SK-N-SH treated with all-trans-retinoic acid at 6 μM for 48 hours (cell line): ENCODE measurements at regions not wholly inside any gene's neighbourhood (a gene's known extent, or its start where the extent isn't known, plus 50 kb on each side); places are given as distances from the start of the nearest gene placed in this dataset.

Experiments
- ATAC-seq: fragments of 200-7000 bp; cut with Tn5 transposase; 3 replicates; pipeline ENCODE4 v1.9.1; 2020; ENCODE audit warnings: mild to moderate bottlenecking, moderate library complexity
- BACH2 ChIP-seq: fragments of 250-450 bp; sonication (Bioruptor Pico); IDR thresholded peaks from 2 replicates; pipeline ENCODE4 v1.9.0; 2021; ENCODE audit warnings: mild to moderate bottlenecking, borderline replicate concordance
- CREB5 ChIP-seq: fragments of 250-450 bp; sonication (Bioruptor Pico); IDR thresholded peaks from 2 replicates; pipeline ENCODE4 v1.5.1; 2020; ENCODE audit warnings: low read depth, mild to moderate bottlenecking, moderate library complexity
- CSRNP3 ChIP-seq: fragments of 250-450 bp; sonication (Bioruptor Pico); IDR thresholded peaks from 2 replicates; pipeline ENCODE4 v1.5.1; 2021; ENCODE audit warnings: mild to moderate bottlenecking, moderate library complexity
- GLIS3 ChIP-seq: fragments of 250-450 bp; sonication (Bioruptor Pico); IDR thresholded peaks from 2 replicates; pipeline ENCODE4 v1.5.0; 2020; ENCODE audit warnings: mild to moderate bottlenecking, moderate library complexity
- ISL1 ChIP-seq: fragments of 250-450 bp; sonication (Bioruptor Pico); IDR thresholded peaks from 2 replicates; pipeline ENCODE4 v2.1.2; 2022; ENCODE audit warnings: mild to moderate bottlenecking, moderate library complexity
- OSR1 ChIP-seq: fragments of 250-450 bp; sonication (Bioruptor Pico); IDR thresholded peaks from 2 replicates; pipeline ENCODE4 v1.8.0; 2022; ENCODE audit warnings: moderate library complexity, mild to moderate bottlenecking, inconsistent platforms
- PATZ1 ChIP-seq: fragments of 250-450 bp; sonication (Bioruptor Pico); IDR thresholded peaks from 2 replicates; pipeline ENCODE4 v1.8.0; 2020; ENCODE audit warnings: mild to moderate bottlenecking, moderate library complexity, borderline replicate concordance
- POU6F1 ChIP-seq: fragments of 250-450 bp; sonication (Bioruptor Pico); IDR thresholded peaks from 2 replicates; pipeline ENCODE4 v1.8.0; 2021; ENCODE audit warnings: low read depth, mild to moderate bottlenecking, moderate library complexity, borderline replicate concordance
- PPARA ChIP-seq: fragments of 250-450 bp; sonication (Bioruptor Pico); IDR thresholded peaks from 2 replicates; pipeline ENCODE4 v1.5.0; 2020; ENCODE audit warnings: mild to moderate bottlenecking, borderline replicate concordance
- TCF4 ChIP-seq: fragments of 250-450 bp; sonication (Bioruptor Pico); IDR thresholded peaks from 2 replicates; pipeline ENCODE4 v1.8.0; 2021; ENCODE audit warnings: mild to moderate bottlenecking, moderate library complexity, borderline replicate concordance
- TOX ChIP-seq: fragments of 250-450 bp; sonication (Bioruptor Pico); IDR thresholded peaks from 2 replicates; pipeline ENCODE4 v1.8.0; 2021; ENCODE audit warnings: mild to moderate bottlenecking, moderate library complexity, borderline replicate concordance
- TSHZ2 ChIP-seq: fragments of 250-450 bp; sonication (Bioruptor Pico); IDR thresholded peaks from 2 replicates; pipeline ENCODE4 v1.5.0; 2020; ENCODE audit warnings: mild to moderate bottlenecking, moderate library complexity
- ZC3H10 ChIP-seq: fragments of 250-450 bp; sonication (Bioruptor Pico); IDR thresholded peaks from 2 replicates; pipeline ENCODE4 v1.5.1; 2021; ENCODE audit warnings: mild to moderate bottlenecking, moderate library complexity
- ZFP3 ChIP-seq: fragments of 250-450 bp; sonication (Bioruptor Pico); IDR thresholded peaks from 2 replicates; pipeline ENCODE4 v1.5.0; 2020; ENCODE audit warnings: mild to moderate bottlenecking, moderate library complexity
- ZNF70 ChIP-seq: fragments of 450-650 bp; formaldehyde crosslinking; IDR thresholded peaks from 2 replicates; pipeline ENCODE4 v1.5.0; 2020; ENCODE audit warnings: mild to moderate bottlenecking, moderate library complexity
- ZNF8 ChIP-seq: fragments of 450-650 bp; formaldehyde crosslinking; IDR thresholded peaks from 2 replicates; pipeline ENCODE4 v1.5.0; 2020; ENCODE audit warnings: mild to moderate bottlenecking, moderate library complexity

GRCh38 chr5:72006361-72006760 lies 100.9 kb upstream of the MAP1B start:
- peak; percentile 24 for ATAC-seq
- TF ChIP-seq ZNF8 (CRISPR knock-in tag) (no peak), TOX (CRISPR knock-in tag) (no peak)
- TF ChIP-seq, all 23 proteins: peak for 0

GRCh38 chr5:72007336-72008111 lies 99.8 kb upstream of the MAP1B start:
- TF ChIP-seq BACH2 (CRISPR knock-in tag) (no peak), ZC3H10 (peak; percentile 85; the same call in 1 of the 2 replicates), OSR1 (CRISPR knock-in tag) (no peak), GLIS3 (CRISPR knock-in tag) (no peak), TCF4 (peak; percentile 53; the same call in 1 of the 2 replicates), ISL1 (peak; percentile 96), TSHZ2 (CRISPR knock-in tag) (peak; percentile 77), PPARA (no peak), ZFP3 (0 out of 2 replicates have a peak, but pooled peaks have one; percentile 31), POU6F1 (no peak), PATZ1 (CRISPR knock-in tag) (no peak), CSRNP3 (CRISPR knock-in tag) (no peak), TOX (CRISPR knock-in tag) (no peak)
- TF ChIP-seq, all 23 proteins: peak for 5
- peak; percentile 88 for ATAC-seq

- no peak for ATAC-seq
- TF ChIP-seq GLIS3 (CRISPR knock-in tag): no peak
- TF ChIP-seq TOX (CRISPR knock-in tag): no peak
- no peak for TF ChIP-seq CREB5 (CRISPR knock-in tag)
- TF ChIP-seq PATZ1 (CRISPR knock-in tag): no peak
- no peak for TF ChIP-seq ISL1
- no peak for TF ChIP-seq ZNF70 (CRISPR knock-in tag)
Measured at GRCh38 chr5:72009280-72009679, 98.0 kb upstream of the MAP1B start.
